SW480 (cell line): ENCODE measurements at regions not wholly inside any gene's neighbourhood (a gene's known extent, or its start where the extent isn't known, plus 50 kb on each side); places are given as distances from the start of the nearest gene placed in this dataset.

Experiments
- DNase-seq: peaks from one replicate; pipeline ENCODE4 v3.0.0-alpha.2; 2016; ENCODE audit warnings: low spot score

DNA sequence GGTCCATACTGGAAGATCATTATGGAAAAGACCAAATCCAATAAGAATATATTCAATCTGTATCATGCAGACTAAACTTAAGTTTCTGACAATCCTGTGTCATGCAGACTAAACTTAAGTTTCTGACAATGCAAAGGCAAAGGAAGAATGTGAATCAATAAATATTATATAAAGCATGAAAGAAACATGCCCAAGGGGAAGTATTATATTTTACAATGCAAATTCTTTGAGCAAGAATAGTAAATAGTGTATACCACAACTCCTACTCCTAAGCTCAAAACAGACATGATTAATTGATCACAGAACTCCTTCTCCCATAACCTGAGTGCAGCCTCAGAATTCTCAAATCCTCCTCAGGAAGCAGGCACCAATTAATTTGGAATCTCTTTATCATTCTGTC, 71.3 kb upstream of the BDNF start:
- no peak for DNase-seq

DNA sequence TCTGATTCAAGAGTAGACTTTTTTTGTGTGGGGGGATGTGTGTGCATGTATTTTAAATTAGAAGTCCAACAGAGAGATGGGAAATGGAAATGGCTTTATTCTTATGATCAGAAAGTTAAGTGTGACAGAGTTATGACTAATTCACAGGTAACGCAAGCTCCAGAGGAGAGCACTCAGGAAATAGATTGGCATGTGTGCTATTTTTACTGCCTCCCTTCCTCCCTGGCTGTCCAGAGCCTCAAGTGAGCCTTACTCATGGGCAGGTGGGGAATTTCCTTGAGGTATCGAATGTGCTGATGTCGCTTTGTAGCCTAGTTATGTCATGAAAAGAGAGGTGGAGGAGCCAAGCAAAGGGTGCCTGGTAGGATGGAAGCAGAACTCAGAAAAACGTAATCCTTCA, 70.3 kb upstream of the BDNF start:
- peak; percentile 61 for DNase-seq

DNA sequence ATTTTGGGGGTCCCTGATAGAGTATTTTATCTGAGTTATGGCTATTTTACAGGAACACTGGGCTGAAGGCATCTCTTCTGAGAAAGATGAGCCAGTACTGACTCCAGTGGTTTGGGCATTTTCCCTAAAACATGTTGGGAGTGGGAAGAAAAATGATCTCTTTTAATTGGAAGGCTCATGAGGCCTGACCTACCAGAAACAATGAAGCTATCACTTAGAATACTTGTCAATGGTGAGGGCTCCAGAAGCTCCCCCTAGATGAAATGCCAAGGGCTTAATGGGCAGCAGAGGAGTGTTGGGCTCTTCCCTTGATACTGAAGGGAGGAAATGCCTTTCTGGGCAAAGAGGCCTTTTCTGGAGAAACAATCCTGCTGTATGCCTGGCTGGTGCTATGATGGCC, 63.5 kb upstream of the BDNF start:
- no peak for DNase-seq

DNA sequence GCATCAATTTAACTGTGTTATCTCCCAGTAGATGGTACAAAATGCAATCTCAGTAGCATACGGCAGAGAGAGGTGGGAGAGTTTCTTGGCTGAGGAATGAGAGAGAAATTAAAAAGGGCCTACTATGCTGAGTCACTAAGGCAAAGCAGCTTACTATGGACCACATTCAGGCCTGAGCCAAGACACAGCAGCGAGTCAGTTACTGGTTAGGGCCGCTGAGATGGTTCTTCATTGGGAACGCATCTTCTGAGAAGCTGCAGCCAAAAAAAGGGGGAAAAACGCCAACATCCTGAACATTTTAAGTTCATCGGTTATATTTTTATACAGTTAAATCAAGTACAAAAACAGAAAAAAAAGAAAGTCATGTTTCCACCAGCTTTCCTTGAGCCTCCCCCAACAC, 61.1 kb upstream of the BDNF start:
- no peak for DNase-seq

DNA sequence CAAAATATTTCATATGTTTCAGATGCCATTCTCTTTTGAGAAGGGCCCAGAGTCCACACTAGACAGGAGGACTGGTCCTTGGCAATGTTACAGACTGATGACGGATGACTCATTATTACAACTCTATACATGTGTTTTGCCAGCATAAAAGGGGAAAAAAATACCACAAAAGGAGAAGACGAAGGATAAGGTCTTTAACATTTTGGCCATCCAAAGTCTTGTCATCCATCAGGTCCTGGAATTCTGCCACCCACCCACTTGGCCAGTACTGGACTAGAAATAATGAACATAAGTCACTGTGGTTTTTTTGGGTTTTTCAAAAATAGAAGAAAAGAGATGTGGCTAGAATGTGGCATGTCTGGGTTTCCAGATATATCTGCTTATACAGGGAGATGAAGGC, 57.7 kb upstream of the BDNF start:
- no peak for DNase-seq

DNA sequence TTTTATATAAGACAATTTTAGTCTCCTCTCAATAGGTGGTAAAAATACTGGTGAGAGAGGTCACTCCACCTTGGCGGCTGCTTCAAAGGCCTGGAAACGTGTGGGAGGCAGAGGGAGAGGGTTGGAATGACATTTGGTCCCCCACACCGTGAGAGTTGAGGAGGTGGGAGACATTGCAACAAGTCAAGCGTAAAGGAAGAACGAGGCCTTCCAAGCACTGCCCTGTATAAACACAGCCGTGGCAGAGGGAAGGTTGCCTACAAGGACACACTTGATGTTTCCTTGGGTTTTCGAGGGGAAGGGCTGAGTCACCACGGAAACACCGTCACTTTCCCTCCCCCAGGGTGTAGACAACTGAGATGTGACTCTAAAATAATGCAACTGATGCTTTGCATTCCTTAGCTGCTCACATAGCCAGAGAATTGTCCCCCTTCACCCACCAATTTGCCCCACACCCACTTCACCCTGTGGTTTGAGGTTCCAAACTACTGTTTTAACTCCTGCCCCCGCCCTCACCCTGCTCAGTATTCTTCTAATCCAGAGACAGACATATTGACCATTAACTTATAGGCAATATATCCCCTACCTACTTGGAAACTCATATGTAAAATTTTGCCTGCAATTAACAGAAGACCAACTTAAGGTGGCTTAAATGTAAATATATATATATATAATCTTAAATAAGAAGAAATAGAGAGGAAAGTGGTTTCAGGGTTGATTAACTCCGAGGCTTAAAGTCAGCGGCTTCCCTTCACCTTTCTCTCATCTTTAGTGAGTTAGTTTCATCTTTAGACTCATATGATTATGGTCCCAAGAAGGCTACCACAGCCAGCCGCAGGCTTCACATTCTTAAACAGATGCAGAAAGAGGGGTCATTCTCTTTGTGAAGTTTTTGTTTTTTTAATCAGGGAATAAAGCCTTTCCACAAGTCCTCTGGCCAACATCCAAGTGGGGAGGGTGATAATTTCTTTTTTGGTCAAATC, 54.1 kb upstream of the BDNF start:
- peak; percentile 79 for DNase-seq
